ENCODE measurements at regions not wholly inside any gene's neighbourhood (a gene's known extent, or its start where the extent isn't known, plus 50 kb on each side); places are given as distances from the start of the nearest gene placed in this dataset.

- no peak for TF ChIP-seq RBBP5 (IDR thresholded peaks at IDR 0.05; ENCODE audit: borderline replicate concordance, low read depth, low read length)
- no peak for TF ChIP-seq TAF1 (IDR thresholded peaks at IDR 0.05; ENCODE audit: low read depth, low read length)
- TF ChIP-seq YY1 (IDR thresholded peaks at IDR 0.05; ENCODE audit: low read depth, low read length) = no peak
- no peak for TF ChIP-seq CHD1 (IDR thresholded peaks at IDR 0.05; ENCODE audit: low read depth, low read length)
- TF ChIP-seq RFX5 (IDR thresholded peaks at IDR 0.05; ENCODE audit: borderline replicate concordance, low read depth, low read length) = no peak
- no peak for TF ChIP-seq RXRA (IDR thresholded peaks at IDR 0.05; ENCODE audit: insufficient read depth, low read depth, low read length)
Measured at GRCh38 chr1:178599087-178599486, 86.2 kb downstream of the TEX35 start (continued).
